ENCODE measurements at regions not wholly inside any gene's neighbourhood (a gene's known extent, or its start where the extent isn't known, plus 50 kb on each side); places are given as distances from the start of the nearest gene placed in this dataset.
A peak's percentile ranks its signal among the peaks of the same experiment; 100 is the strongest.

DNA sequence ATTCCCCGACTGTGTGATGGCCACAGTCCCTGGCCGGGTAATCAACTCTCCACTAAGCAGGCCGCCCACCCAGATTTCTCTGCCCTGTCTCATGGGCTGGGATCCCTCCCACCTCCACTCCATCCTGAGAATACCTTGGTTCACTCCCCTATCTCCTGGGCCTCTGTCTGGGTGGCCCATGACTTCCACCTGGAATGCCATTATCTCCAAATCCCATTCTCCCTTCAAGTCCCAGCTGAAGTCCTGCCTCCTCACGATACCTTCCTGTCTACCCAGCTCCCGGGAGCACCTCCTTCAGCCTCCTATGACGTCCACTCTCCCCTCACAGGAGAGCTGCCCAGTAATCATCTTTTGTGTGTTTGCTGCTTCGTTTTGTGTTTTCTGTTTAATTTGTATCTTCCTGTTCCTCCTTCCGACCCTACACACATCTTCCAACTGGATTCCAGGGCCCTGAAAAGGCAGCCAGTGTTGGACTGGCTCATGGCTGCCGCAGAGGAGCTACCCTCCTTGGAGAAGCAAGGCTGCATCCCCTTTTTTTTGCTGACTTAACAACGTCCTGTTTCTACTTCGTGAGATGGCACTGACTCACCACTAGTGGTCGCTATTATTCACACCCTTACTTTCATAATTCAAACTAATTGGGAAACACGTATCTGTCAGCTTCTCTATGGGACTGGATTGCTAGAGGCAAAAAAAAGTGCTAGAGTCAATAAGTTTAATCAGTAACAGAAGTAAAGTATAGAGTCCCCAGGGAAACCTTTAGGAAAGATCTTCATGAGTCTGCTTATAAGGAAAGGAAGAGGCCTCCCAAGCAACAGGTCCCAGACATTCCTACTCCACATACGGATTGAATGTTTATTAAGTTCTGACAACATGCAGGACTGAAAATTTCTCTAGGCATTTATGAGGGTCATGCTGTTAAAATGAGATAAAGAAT is 171.9 kb upstream of the GATA6 start:
- FAIRE-seq = no peak

DNA sequence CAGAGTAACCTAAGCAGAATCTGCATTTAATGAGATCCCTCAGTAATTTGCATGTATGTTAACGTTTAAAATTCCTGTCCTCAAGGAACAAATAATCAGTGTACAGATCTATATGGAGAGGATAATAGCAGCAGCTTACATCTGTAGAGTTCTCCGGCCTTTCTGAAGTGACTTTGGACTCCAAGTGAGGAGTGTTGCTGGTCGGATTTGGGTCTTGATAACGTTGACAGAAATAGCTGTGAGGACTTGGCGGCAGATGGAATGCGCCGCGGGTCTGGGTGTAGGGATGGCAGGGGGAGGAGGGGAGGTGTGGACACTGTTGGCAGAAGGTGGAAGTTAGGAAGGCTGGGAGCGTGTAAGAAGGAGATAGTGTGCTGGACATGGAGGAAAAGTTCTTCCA is 170.9 kb upstream of the GATA6 start:
- no peak for FAIRE-seq

DNA sequence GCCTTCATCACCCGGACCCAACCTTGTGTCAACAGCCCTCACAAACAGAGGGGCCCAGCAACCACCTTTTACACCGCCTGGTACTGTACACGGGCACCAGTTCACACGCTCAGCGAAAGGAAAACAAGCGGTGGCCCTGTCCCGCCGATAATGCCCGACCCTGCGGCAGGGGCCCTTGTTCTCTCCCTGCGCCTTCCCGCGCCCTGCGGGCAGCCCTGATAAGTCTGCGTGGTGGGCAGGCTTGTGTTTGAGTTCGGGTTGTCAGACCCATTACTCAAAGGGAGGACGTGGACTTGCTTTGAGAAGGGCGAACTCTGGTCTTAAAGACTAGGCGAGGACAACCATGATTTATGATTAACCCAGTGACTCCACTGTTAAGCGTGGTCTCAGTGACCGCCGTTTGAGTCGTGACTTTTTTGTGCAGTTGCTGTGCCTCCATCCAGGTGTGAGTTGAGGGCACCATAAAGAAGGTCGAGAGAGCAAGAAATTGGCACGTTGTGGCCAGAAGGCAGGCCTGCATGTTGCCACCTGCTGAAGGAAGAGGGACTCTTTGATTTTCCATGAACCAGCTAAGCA is 167.4 kb upstream of the GATA6 start:
- FAIRE-seq = no peak

GRCh38 chr18:22005191-22005841 is 164.1 kb upstream of the GATA6 start:
- peak; percentile 36 for FAIRE-seq

GRCh38 chr18:22006458-22006857 is 162.9 kb upstream of the GATA6 start:
- FAIRE-seq = no peak

DNA sequence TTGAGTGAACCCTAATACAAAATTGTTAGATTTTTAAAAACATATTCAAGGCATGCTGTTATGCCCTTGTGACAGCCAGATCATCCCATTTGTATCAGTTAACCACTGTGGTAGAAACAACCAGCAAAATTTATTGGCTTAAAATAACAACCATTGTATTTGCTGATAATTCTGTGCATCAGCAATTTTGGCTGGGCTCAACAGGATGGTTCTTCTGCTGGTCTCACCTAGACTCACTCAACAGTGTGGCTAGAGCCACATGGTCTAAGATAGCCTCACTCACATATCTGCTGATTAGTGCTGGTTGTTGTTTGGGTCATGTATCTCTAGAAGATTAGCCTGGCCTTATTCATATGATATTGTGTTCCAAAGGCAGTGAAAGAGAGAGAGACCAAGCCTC is 160.1 kb upstream of the GATA6 start:
- no peak for FAIRE-seq

DNA sequence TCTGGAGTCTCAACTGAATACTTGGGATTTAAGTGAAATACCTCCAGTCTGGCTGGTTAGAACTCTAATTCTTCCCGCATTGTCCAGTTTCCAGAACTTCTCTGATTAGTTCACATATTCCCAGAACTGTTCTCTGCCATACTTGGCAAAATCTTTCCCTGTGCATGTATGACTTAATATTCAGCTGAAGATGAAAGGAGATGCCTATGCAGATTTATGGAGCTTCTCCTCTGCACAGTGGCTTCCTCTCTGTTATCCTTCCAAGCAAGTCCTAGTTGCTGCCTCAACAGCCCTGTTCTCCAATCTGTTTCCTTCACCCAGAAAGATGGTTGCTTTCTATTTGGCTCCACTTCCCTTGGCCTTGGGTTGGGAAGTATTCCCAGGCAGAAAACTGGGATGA is 155.4 kb upstream of the GATA6 start:
- FAIRE-seq = no peak

GRCh38 chr18:22015156-22015555 is 154.2 kb upstream of the GATA6 start:
- FAIRE-seq = no peak

DNA sequence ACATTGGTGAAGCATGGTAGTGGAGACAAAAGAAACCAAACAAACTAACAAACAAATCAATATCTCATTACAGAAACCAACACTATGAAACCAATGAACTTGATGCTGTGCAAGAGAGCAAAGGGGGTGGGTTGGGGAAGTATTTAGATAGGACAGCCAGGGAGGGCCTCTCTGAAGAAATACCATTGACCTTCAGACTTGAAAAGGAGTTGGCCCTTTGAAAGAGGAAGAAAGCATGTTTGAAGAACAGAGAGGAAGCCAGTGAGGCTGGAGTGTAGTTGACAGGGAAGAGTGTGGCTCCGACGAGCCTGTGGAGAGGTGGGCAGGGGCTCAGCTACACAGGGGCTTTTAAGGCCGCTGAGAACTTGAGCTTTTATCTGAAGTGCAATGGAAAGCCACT is 151.0 kb upstream of the GATA6 start:
- FAIRE-seq = no peak

DNA sequence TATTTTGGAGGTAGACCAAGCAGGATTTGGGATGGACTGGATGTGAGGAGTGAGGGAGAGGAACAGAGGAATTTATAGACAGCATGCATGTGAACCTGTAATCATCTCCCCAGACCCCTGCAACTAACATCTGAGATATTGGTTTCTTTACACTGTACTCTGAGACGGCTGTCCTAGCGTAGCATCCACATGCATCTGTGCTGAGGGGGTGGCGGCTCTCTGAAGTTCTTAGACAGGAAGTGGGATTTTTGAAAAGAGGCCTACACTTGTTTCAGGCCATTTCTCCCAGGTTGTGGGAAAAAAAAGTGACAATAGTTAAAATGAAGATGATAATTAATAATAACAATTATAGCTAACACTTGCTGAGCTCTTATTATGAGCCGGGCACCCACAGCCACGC is 150.2 kb upstream of the GATA6 start:
- FAIRE-seq = no peak

DNA sequence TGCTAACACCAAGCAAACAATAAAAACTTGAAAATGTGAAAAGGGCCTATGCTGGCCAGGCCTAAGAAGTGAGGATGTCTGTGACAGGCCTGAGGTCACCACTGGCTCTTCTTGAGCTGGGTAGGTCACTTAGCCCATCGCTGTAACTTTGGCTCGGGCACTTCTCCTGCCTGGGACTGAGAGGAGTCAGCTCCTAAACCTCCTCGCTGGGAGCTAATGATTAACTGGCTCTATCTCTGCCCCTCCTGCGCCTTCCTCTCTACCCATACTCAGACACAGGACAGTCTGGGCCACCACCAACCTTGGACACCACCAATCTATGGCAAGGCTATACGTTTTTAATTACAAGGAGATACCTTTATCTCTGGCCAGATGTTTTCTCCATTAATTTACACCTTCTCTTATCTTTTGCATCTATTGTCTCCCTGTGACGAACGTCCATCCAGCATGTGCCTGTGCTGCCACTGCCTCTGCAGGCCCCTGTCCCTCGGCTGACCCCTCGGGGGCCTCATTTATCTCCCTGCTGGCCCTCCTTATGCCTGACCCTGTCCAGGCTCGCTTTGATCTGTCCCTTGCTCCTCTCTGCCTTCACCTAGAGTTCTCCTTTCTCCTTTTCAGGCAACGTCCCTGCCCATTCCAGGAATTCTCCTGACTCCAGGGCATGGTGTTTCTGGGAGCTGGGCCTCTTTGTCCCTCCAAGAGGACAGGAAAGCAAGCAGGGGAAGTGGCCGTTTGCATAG is 149.1 kb upstream of the GATA6 start:
- FAIRE-seq = no peak

GRCh38 chr18:22020867-22021370 is 148.5 kb upstream of the GATA6 start:
- FAIRE-seq = no peak

- FAIRE-seq = no peak
Observed at GRCh38 chr18:22021701-22022100, 147.7 kb upstream of the GATA6 start.

GRCh38 chr18:22024924-22025323 is 144.5 kb upstream of the GATA6 start:
- no peak for FAIRE-seq

GRCh38 chr18:22026362-22026761 is 143.0 kb upstream of the GATA6 start:
- FAIRE-seq = no peak

GRCh38 chr18:22026889-22027288 is 142.5 kb upstream of the GATA6 start:
- no peak for FAIRE-seq

DNA sequence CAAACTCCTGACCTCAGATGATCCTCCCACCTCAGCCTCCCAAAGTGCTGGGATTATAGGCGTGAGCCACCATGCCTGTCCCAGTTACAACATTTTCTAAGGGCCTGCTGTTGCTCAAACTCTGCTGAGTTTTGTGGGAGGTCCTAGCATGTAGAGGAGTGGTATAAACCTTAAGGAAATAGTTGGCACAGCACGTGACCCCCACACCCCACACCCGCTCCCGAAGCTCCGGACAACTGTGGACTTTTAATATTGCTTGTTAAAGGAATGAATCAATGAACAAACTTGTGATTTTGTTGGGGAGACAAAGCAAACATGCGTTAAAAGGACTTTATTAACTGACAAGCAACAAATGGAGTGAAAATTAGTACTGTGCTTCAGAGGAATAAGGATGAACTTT is 137.8 kb upstream of the GATA6 start:
- FAIRE-seq = no peak

DNA sequence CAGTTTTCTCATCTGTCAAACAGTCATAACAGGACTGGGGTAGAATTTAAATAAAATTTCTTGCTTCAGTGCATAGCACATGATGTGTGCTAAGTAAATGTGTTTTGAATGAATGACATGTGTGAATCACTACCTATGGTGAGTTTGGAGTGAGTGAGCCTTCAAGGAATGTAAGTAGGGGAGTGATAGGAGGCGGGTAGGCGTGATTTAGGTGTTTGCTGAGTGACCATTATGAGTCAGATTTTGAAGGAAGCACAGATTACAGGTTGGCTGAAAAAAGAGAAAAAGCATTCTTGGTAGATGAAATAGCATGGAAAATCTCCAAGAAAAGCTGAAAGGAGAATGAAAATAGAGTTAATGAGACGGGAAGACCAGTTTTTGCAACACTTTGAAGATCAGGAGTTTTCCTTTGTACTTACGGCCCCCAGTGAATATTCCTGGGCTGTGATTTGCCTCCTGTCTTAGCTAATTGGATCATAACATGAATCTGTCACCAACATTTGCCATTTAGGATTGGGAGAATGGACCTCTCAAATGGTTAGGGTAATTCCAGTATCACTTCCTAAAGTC is 136.9 kb upstream of the GATA6 start:
- no peak for FAIRE-seq

DNA sequence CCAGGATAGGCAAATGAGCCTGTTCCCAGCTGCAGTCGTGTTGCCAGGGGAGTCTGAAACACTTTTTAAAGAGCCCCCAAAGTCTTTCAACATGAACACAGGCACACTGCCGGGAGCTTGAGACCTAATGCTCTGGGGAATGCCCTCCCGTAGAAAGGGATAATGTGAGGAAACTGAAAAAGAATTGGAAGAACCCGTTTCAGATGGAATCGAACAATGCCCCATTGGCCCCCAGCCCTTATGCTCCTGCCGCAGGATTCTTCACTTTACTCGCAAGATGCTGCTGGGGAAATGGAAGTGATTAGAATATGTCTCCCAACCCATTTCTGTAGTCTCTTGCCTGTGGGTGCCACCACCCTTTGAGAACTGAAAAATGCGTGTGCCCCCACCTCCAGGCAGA is 136.3 kb upstream of the GATA6 start:
- FAIRE-seq = no peak

- no peak for FAIRE-seq
Observed at GRCh38 chr18:22034276-22034675, 135.1 kb upstream of the GATA6 start.

DNA sequence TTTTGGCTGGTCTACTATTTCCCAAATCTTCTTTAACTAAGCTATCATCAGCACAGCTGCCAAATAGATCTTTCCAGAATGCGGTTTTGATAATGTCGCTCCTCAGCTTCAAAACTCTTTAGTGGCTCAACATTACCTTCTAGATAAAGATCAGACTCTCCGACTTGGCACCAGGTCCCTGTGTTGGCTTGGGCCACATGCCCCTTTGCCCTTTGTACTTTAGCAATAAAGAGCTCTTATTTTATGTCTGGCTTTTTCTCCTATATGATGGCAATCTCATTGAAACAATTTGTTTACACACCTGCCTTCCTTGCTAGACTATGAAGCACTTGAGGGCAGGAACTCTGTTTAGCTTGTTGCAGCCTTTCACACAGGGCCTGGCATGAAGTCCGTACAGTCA is 128.9 kb upstream of the GATA6 start:
- no peak for FAIRE-seq

DNA sequence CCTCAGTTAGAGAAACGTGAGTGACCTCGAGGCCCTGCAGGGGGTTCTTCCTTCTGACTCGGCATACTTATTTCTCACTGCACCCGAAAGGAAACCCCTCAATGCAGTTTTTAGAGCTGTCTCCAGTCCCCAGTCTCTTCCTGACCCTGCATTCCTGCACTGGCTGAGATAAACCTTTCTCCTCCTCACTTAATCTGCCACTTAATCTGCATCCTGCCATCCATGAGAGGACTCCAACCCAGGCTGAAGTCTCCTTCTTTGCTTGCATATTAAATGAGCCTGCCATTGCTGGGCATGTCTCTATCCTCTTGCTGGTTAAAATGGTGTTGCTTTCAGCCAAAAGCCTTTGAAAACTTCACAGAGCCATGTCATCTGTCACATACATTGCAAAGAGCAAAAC is 125.6 kb upstream of the GATA6 start:
- no peak for FAIRE-seq

Data from islet of Langerhans (tissue), 1 donor.